ENCODE measurements at regions not wholly inside any gene's neighbourhood (a gene's known extent, or its start where the extent isn't known, plus 50 kb on each side); places are given as distances from the start of the nearest gene placed in this dataset.

GRCh38 chr3:194826594-194826993, 140.9 kb downstream of the FAM43A start:
- DNase-seq (peak in 2 of 3 donors; percentile 45 to 56), ATAC-seq (peak; percentile 79)
- Histone ChIP-seq H3K4me3 (no peak overlapping the region), H3K4me1 (ENCODE audit: low read depth) (no peaks in the 10 kb centered on the region), H3K9me3 (no peaks in the 10 kb centered on the region), H3K36me3 (ENCODE audit: low read depth) (no peaks in the 10 kb centered on the region)
- no peak for TF ChIP-seq CTCF (IDR thresholded peaks at IDR 0.05)
- intact Hi-C loops (cut with DNase I, micrococcal nuclease), result no loop called here

GRCh38 chr3:194827486-194827885, 141.8 kb downstream of the FAM43A start:
- no peak overlapping the region for H3K4me3 ChIP-seq
- H3K9me3 ChIP-seq, result no peaks in the 10 kb centered on the region
- DNase-seq (no peak), ATAC-seq (no peak)
- no peaks in the 10 kb centered on the region for H3K4me1 ChIP-seq (ENCODE audit: low read depth)
- no peak for TF ChIP-seq CTCF (IDR thresholded peaks at IDR 0.05)
- intact Hi-C loops (cut with DNase I, micrococcal nuclease), result no loop called here
- H3K36me3 ChIP-seq (ENCODE audit: low read depth), result no peaks in the 10 kb centered on the region

GRCh38 chr3:194828116-194828515, 142.4 kb downstream of the FAM43A start:
- intact Hi-C loops (cut with DNase I, micrococcal nuclease), result no loop called here
- Histone ChIP-seq H3K4me3 (no peak overlapping the region), H3K4me1 (ENCODE audit: low read depth) (no peaks in the 10 kb centered on the region), H3K36me3 (ENCODE audit: low read depth) (no peaks in the 10 kb centered on the region), H3K9me3 (no peaks in the 10 kb centered on the region)
- no peak for TF ChIP-seq CTCF (IDR thresholded peaks at IDR 0.05)
- DNase-seq, result no peak
- ATAC-seq, result no peak

GRCh38 chr3:194828926-194829325, 143.2 kb downstream of the FAM43A start:
- DNase-seq (no peak), ATAC-seq (no peak)
- Histone ChIP-seq H3K4me1 (ENCODE audit: low read depth) (no peaks in the 10 kb centered on the region), H3K36me3 (ENCODE audit: low read depth) (no peaks in the 10 kb centered on the region), H3K4me3 (no peak overlapping the region), H3K9me3 (no peaks in the 10 kb centered on the region)
- TF ChIP-seq CTCF (IDR thresholded peaks at IDR 0.05), result no peak
- intact Hi-C loops (cut with DNase I, micrococcal nuclease), result no loop called here

- H3K4me3 ChIP-seq, result no peak overlapping the region
- H3K4me1 ChIP-seq (ENCODE audit: low read depth), result no peaks in the 10 kb centered on the region
- ATAC-seq (no peak), DNase-seq (no peak)
- intact Hi-C loops (cut with DNase I, micrococcal nuclease), result no loop called here
- TF ChIP-seq CTCF (IDR thresholded peaks at IDR 0.05), result no peak
- H3K36me3 ChIP-seq (ENCODE audit: low read depth), result no peaks in the 10 kb centered on the region
- no peaks in the 10 kb centered on the region for H3K9me3 ChIP-seq
Observed at GRCh38 chr3:194830401-194830800, 144.7 kb downstream of the FAM43A start.

GRCh38 chr3:194830978-194831377, 145.3 kb downstream of the FAM43A start:
- Histone ChIP-seq H3K9me3 (no peaks in the 10 kb centered on the region), H3K4me3 (no peak overlapping the region), H3K4me1 (ENCODE audit: low read depth) (no peaks in the 10 kb centered on the region), H3K36me3 (ENCODE audit: low read depth) (no peaks in the 10 kb centered on the region)
- TF ChIP-seq CTCF (IDR thresholded peaks at IDR 0.05), result no peak
- intact Hi-C loops (cut with DNase I, micrococcal nuclease), result no loop called here
- ATAC-seq, result no peak
- DNase-seq, result no peak
